ENCODE measurements at regions not wholly inside any gene's neighbourhood (a gene's known extent, or its start where the extent isn't known, plus 50 kb on each side); places are given as distances from the start of the nearest gene placed in this dataset.
A peak's percentile ranks its signal among the peaks of the same experiment; 100 is the strongest.
"Not testable (repeated sequence)": the region's sequence is repeated elsewhere in the genome, so short reads cannot be mapped to it uniquely, and the experiment has no call there.

- H3K36me3 ChIP-seq (ENCODE audit: control insufficient read depth in 3 of 3, insufficient read depth in 3 of 3, low read length in 3 of 3); H3K4me1 ChIP-seq (ENCODE audit: control insufficient read depth in 3 of 3, insufficient read depth in 3 of 3, low read length in 3 of 3); H3K4me3 ChIP-seq (ENCODE audit: low read length in 3 of 3); H3K9ac ChIP-seq (ENCODE audit: low read depth in 1 of 3, low read length in 3 of 3); H3K27me3 ChIP-seq (ENCODE audit: control insufficient read depth in 3 of 3, insufficient read depth in 3 of 3, low read length in 3 of 3); H3K27ac ChIP-seq (ENCODE audit: low read depth, low read length); H3K9me3 ChIP-seq (ENCODE audit: control insufficient read depth in 3 of 3, low read length in 3 of 3): not testable (repeated sequence)
These were observed 83.0 kb downstream of the POTEC start for GRCh38 chr18:14460364-14460763.

- H3K4me3 ChIP-seq (ENCODE audit: low read length in 3 of 3); H3K9me3 ChIP-seq (ENCODE audit: control insufficient read depth in 3 of 3, low read length in 3 of 3); H3K27ac ChIP-seq (ENCODE audit: low read depth, low read length); H3K4me1 ChIP-seq (ENCODE audit: control insufficient read depth in 3 of 3, insufficient read depth in 3 of 3, low read length in 3 of 3); H3K27me3 ChIP-seq (ENCODE audit: control insufficient read depth in 3 of 3, insufficient read depth in 3 of 3, low read length in 3 of 3); H3K36me3 ChIP-seq (ENCODE audit: control insufficient read depth in 3 of 3, insufficient read depth in 3 of 3, low read length in 3 of 3); H3K9ac ChIP-seq (ENCODE audit: low read depth in 1 of 3, low read length in 3 of 3): not testable (repeated sequence)
These were observed 83.6 kb downstream of the POTEC start for GRCh38 chr18:14459826-14460225.

GRCh38 chr18:14458009-14458945 is 85.1 kb downstream of the POTEC start:
- not testable (repeated sequence) for H3K36me3 ChIP-seq (ENCODE audit: control insufficient read depth in 3 of 3, insufficient read depth in 3 of 3, low read length in 3 of 3); H3K4me1 ChIP-seq (ENCODE audit: control insufficient read depth in 3 of 3, insufficient read depth in 3 of 3, low read length in 3 of 3); H3K27me3 ChIP-seq (ENCODE audit: control insufficient read depth in 3 of 3, insufficient read depth in 3 of 3, low read length in 3 of 3); H3K27ac ChIP-seq (ENCODE audit: low read depth, low read length); H3K9me3 ChIP-seq (ENCODE audit: control insufficient read depth in 3 of 3, low read length in 3 of 3); H3K9ac ChIP-seq (ENCODE audit: low read depth in 1 of 3, low read length in 3 of 3)
- peak overlapping the region in 2 of 3 donors; percentile 27 to 49 for H3K4me3 ChIP-seq (ENCODE audit: low read length in 3 of 3)

- Histone ChIP-seq H3K9ac (ENCODE audit: low read depth in 1 of 3, low read length in 3 of 3) (peak overlapping the region in 1 of 3 donors; percentile 70), H3K4me3 (ENCODE audit: low read length in 3 of 3) (peak overlapping the region; percentile 7 to 41 (median 27))
- not testable (repeated sequence) for H3K36me3 ChIP-seq (ENCODE audit: control insufficient read depth in 3 of 3, insufficient read depth in 3 of 3, low read length in 3 of 3); H3K4me1 ChIP-seq (ENCODE audit: control insufficient read depth in 3 of 3, insufficient read depth in 3 of 3, low read length in 3 of 3); H3K27me3 ChIP-seq (ENCODE audit: control insufficient read depth in 3 of 3, insufficient read depth in 3 of 3, low read length in 3 of 3); H3K27ac ChIP-seq (ENCODE audit: low read depth, low read length); H3K9me3 ChIP-seq (ENCODE audit: control insufficient read depth in 3 of 3, low read length in 3 of 3)
These were observed 92.8 kb downstream of the POTEC start for GRCh38 chr18:14450637-14451009.

- H3K27ac ChIP-seq (ENCODE audit: low read depth, low read length); H3K36me3 ChIP-seq (ENCODE audit: control insufficient read depth in 3 of 3, insufficient read depth in 3 of 3, low read length in 3 of 3); H3K9me3 ChIP-seq (ENCODE audit: control insufficient read depth in 3 of 3, low read length in 3 of 3); H3K4me3 ChIP-seq (ENCODE audit: low read length in 3 of 3); H3K27me3 ChIP-seq (ENCODE audit: control insufficient read depth in 3 of 3, insufficient read depth in 3 of 3, low read length in 3 of 3); H3K4me1 ChIP-seq (ENCODE audit: control insufficient read depth in 3 of 3, insufficient read depth in 3 of 3, low read length in 3 of 3): not testable (repeated sequence)
- peak overlapping the region in 1 of 3 donors; percentile 57 for H3K9ac ChIP-seq (ENCODE audit: low read depth in 1 of 3, low read length in 3 of 3)
These were observed 93.3 kb downstream of the POTEC start for GRCh38 chr18:14449995-14450636.

GRCh38 chr18:14449062-14449461 is 94.3 kb downstream of the POTEC start:
- not testable (repeated sequence) for H3K9me3 ChIP-seq (ENCODE audit: control insufficient read depth in 3 of 3, low read length in 3 of 3); H3K27ac ChIP-seq (ENCODE audit: low read depth, low read length); H3K27me3 ChIP-seq (ENCODE audit: control insufficient read depth in 3 of 3, insufficient read depth in 3 of 3, low read length in 3 of 3); H3K9ac ChIP-seq (ENCODE audit: low read depth in 1 of 3, low read length in 3 of 3); H3K4me3 ChIP-seq (ENCODE audit: low read length in 3 of 3); H3K4me1 ChIP-seq (ENCODE audit: control insufficient read depth in 3 of 3, insufficient read depth in 3 of 3, low read length in 3 of 3); H3K36me3 ChIP-seq (ENCODE audit: control insufficient read depth in 3 of 3, insufficient read depth in 3 of 3, low read length in 3 of 3)

- H3K27ac ChIP-seq (ENCODE audit: low read depth, low read length); H3K27me3 ChIP-seq (ENCODE audit: control insufficient read depth in 3 of 3, insufficient read depth in 3 of 3, low read length in 3 of 3); H3K9me3 ChIP-seq (ENCODE audit: control insufficient read depth in 3 of 3, low read length in 3 of 3); H3K36me3 ChIP-seq (ENCODE audit: control insufficient read depth in 3 of 3, insufficient read depth in 3 of 3, low read length in 3 of 3); H3K4me1 ChIP-seq (ENCODE audit: control insufficient read depth in 3 of 3, insufficient read depth in 3 of 3, low read length in 3 of 3); H3K9ac ChIP-seq (ENCODE audit: low read depth in 1 of 3, low read length in 3 of 3); H3K4me3 ChIP-seq (ENCODE audit: low read length in 3 of 3): not testable (repeated sequence)
These were observed 95.7 kb downstream of the POTEC start for GRCh38 chr18:14447715-14448114.

- not testable (repeated sequence) for H3K27me3 ChIP-seq (ENCODE audit: control insufficient read depth in 3 of 3, insufficient read depth in 3 of 3, low read length in 3 of 3); H3K36me3 ChIP-seq (ENCODE audit: control insufficient read depth in 3 of 3, insufficient read depth in 3 of 3, low read length in 3 of 3); H3K4me1 ChIP-seq (ENCODE audit: control insufficient read depth in 3 of 3, insufficient read depth in 3 of 3, low read length in 3 of 3); H3K4me3 ChIP-seq (ENCODE audit: low read length in 3 of 3); H3K27ac ChIP-seq (ENCODE audit: low read depth, low read length); H3K9me3 ChIP-seq (ENCODE audit: control insufficient read depth in 3 of 3, low read length in 3 of 3); H3K9ac ChIP-seq (ENCODE audit: low read depth in 1 of 3, low read length in 3 of 3)
These were observed 107.9 kb downstream of the POTEC start for GRCh38 chr18:14435460-14435859.

GRCh38 chr18:14432371-14432770 is 111.0 kb downstream of the POTEC start:
- H3K9ac ChIP-seq (ENCODE audit: low read depth in 1 of 3, low read length in 3 of 3); H3K9me3 ChIP-seq (ENCODE audit: control insufficient read depth in 3 of 3, low read length in 3 of 3); H3K27me3 ChIP-seq (ENCODE audit: control insufficient read depth in 3 of 3, insufficient read depth in 3 of 3, low read length in 3 of 3); H3K4me1 ChIP-seq (ENCODE audit: control insufficient read depth in 3 of 3, insufficient read depth in 3 of 3, low read length in 3 of 3); H3K27ac ChIP-seq (ENCODE audit: low read depth, low read length); H3K36me3 ChIP-seq (ENCODE audit: control insufficient read depth in 3 of 3, insufficient read depth in 3 of 3, low read length in 3 of 3); H3K4me3 ChIP-seq (ENCODE audit: low read length in 3 of 3): not testable (repeated sequence)

- H3K27me3 ChIP-seq (ENCODE audit: control insufficient read depth in 3 of 3, insufficient read depth in 3 of 3, low read length in 3 of 3); H3K36me3 ChIP-seq (ENCODE audit: control insufficient read depth in 3 of 3, insufficient read depth in 3 of 3, low read length in 3 of 3); H3K4me1 ChIP-seq (ENCODE audit: control insufficient read depth in 3 of 3, insufficient read depth in 3 of 3, low read length in 3 of 3); H3K27ac ChIP-seq (ENCODE audit: low read depth, low read length); H3K9me3 ChIP-seq (ENCODE audit: control insufficient read depth in 3 of 3, low read length in 3 of 3): not testable (repeated sequence)
- peak overlapping the region; percentile 54 to 73 (median 65) for H3K4me3 ChIP-seq (ENCODE audit: low read length in 3 of 3)
- H3K9ac ChIP-seq (ENCODE audit: low read depth in 1 of 3, low read length in 3 of 3), result peak overlapping the region in 2 of 3 donors; percentile 51 to 60
These were observed 112.3 kb downstream of the POTEC start for GRCh38 chr18:14431031-14431521.

Measured in skeletal muscle tissue (tissue), 3 donors.